Esophagus squamous epithelium (tissue), 5 donors: ENCODE measurements at regions not wholly inside any gene's neighbourhood (a gene's known extent, or its start where the extent isn't known, plus 50 kb on each side); places are given as distances from the start of the nearest gene placed in this dataset.

Source experiments
- DNase-seq: peaks from one replicate; lab custom pipeline; 2025; lab: John Stamatoyannopoulos, UW
- H3K27ac ChIP-seq, 4 donors: fragments of 200-600 bp; sonication (generic); one replicate each; pipeline ENCODE4 v1.5.1; 2016 to 2019; ENCODE audit warnings: mild to moderate bottlenecking in 1 of 4
- H3K27me3 ChIP-seq, 4 donors: fragments of 200-600 bp; sonication (generic); 1 replicate in 3 of 4; 2 replicates in 1 of 4; pipeline versions ENCODE4 v1.5.1 to v1.6.0; 2017 to 2021; ENCODE audit warnings: antibody characterized with exemption in 1 of 4
- H3K36me3 ChIP-seq, 3 donors: fragments of 200-600 bp; sonication (generic); one replicate each; pipeline ENCODE4 v1.5.1; 2016 to 2019
- H3K4me1 ChIP-seq, 3 donors: fragments of 200-600 bp; sonication (generic); one replicate each; pipeline ENCODE4 v1.5.1; 2017 to 2019
- H3K4me3 ChIP-seq, 4 donors: fragments of 200-600 bp; sonication (generic); 1 replicate in 3 of 4; 2 replicates in 1 of 4; pipeline ENCODE4 v1.5.1; 2016 to 2019; ENCODE audit warnings: mild to moderate bottlenecking in 2 of 4, moderate library complexity in 1 of 4
- H3K9me3 ChIP-seq, 3 donors: fragments of 200-600 bp; sonication (generic); one replicate each; pipeline ENCODE4 v1.5.1; 2016 to 2019
- POLR2A ChIP-seq, 4 donors: fragments of 450-650 bp; IDR thresholded peaks; one replicate each; pipeline ENCODE4 v1.6.1; 2017; ENCODE audit warnings: antibody characterized with exemption in 4 of 4, mild to moderate bottlenecking in 4 of 4, moderate library complexity in 3 of 4
- WGBS, 2 donors: methylation state at CpG; one replicate each; pipeline ENCODE4 v1.1.5; 2018; 5-methylcytosine and 5-hydroxymethylcytosine counted together
- intact Hi-C: fragments of 100-400 bp; cut with DNase I; formaldehyde crosslinking; loops from one replicate; pipeline ENCODE4 v1.15.0; 2022
- TF ChIP-seq, protein P1 (sequence below), 6 experiments: fragments of 450-650 bp in 4 of 6; fragments of 200-600 bp in 2 of 6; sonication (generic) in 2 of 6; IDR thresholded peaks; one replicate each; pipeline ENCODE4 v1.5.1; 2016 to 2019; ENCODE audit warnings: antibody characterized with exemption in 6 of 6, mild to moderate bottlenecking in 4 of 6, moderate library complexity in 4 of 6
- donor health status: DM: yes; HTN: yes; CAD: no.

DNA sequence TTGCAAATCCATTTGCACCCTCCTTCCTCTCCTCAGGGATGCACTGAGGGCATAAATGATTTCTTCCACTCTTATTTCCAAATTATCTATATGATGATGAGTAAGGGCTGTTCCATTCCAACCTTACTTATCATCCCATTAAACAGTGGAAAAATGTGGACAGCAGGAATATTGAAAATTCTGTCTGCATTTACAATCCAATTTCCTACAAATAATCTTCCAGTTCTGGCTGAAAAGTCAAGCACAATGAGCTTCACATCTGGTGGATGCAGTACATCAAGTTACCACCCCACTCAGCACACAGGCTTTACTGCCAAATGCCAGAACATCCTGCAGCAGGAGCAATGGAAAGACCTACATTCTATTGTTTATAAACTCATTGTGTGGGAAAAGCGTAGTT, 345.0 kb upstream of the STEAP1 start:
- WGBS, 2 donors = 50 to 67% methylated on average over 1 of the region's 1 CpG
- no peaks in the 10 kb centered on the region for H3K36me3 ChIP-seq
- H3K27me3 ChIP-seq = no peaks in the 10 kb centered on the region
- H3K9me3 ChIP-seq = peaks cover 0 to 11% (median 0%) of the 10 kb centered on the region in 3 donors
- H3K4me1 ChIP-seq = no peaks in the 10 kb centered on the region
- no peak overlapping the region for H3K4me3 ChIP-seq
- H3K27ac ChIP-seq = no peak overlapping the region
- intact Hi-C loops = no loop called here
- no peak for DNase-seq
- no peak for TF ChIP-seq POLR2A (IDR thresholded peaks at IDR 0.05)
- TF ChIP-seq, protein P1, sequence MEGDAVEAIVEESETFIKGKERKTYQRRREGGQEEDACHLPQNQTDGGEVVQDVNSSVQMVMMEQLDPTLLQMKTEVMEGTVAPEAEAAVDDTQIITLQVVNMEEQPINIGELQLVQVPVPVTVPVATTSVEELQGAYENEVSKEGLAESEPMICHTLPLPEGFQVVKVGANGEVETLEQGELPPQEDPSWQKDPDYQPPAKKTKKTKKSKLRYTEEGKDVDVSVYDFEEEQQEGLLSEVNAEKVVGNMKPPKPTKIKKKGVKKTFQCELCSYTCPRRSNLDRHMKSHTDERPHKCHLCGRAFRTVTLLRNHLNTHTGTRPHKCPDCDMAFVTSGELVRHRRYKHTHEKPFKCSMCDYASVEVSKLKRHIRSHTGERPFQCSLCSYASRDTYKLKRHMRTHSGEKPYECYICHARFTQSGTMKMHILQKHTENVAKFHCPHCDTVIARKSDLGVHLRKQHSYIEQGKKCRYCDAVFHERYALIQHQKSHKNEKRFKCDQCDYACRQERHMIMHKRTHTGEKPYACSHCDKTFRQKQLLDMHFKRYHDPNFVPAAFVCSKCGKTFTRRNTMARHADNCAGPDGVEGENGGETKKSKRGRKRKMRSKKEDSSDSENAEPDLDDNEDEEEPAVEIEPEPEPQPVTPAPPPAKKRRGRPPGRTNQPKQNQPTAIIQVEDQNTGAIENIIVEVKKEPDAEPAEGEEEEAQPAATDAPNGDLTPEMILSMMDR (IDR thresholded peaks at IDR 0.05) = no peak

DNA sequence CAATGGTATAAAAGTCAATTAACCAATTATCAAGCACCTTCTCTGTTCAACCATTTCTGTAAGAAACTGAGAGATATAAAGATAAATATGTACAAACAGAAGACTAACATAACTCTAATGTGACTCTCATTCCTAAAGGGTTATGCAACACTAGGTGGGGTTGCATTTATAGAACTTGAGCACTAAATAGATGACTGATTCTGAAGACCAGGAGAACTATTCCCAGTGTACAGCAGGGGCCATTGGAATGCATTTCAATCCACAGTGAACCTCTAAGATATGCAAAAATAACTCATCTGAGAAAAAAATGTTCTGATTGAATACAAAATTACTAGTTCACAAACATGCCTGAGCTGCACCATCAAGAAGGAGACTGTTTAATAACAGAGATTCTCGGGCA, 341.2 kb upstream of the STEAP1 start:
- intact Hi-C loops = no loop called here
- Histone ChIP-seq H3K4me1 (no peaks in the 10 kb centered on the region), H3K9me3 (peaks cover 0 to 5% (median 0%) of the 10 kb centered on the region in 3 donors), H3K36me3 (no peaks in the 10 kb centered on the region), H3K27ac (no peak overlapping the region), H3K27me3 (no peaks in the 10 kb centered on the region), H3K4me3 (no peak overlapping the region)
- 54 to 83% methylated on average over 1 of the region's 1 CpG for WGBS, 2 donors
- no peak for TF ChIP-seq POLR2A (IDR thresholded peaks at IDR 0.05)
- TF ChIP-seq, protein P1 (IDR thresholded peaks at IDR 0.05) = no peak
- no peak for DNase-seq

- no peak overlapping the region for H3K4me3 ChIP-seq
- TF ChIP-seq, protein P1 (IDR thresholded peaks at IDR 0.05) = no peak
- no peak for TF ChIP-seq POLR2A (IDR thresholded peaks at IDR 0.05)
- H3K9me3 ChIP-seq = no peaks in the 10 kb centered on the region
- intact Hi-C loops = no loop called here
- no peak for DNase-seq
- H3K36me3 ChIP-seq = no peaks in the 10 kb centered on the region
- H3K4me1 ChIP-seq = no peaks in the 10 kb centered on the region
- 47 to 54% methylated on average over 1 of the region's 1 CpG for WGBS, 2 donors
- no peaks in the 10 kb centered on the region for H3K27me3 ChIP-seq
- no peak overlapping the region for H3K27ac ChIP-seq
These were observed 328.1 kb upstream of the STEAP1 start for GRCh38 chr7:89826121-89826520.

- Histone ChIP-seq H3K9me3 (no peaks in the 10 kb centered on the region), H3K4me3 (no peak overlapping the region), H3K36me3 (no peaks in the 10 kb centered on the region), H3K27me3 (no peaks in the 10 kb centered on the region), H3K27ac (no peak overlapping the region), H3K4me1 (no peaks in the 10 kb centered on the region)
- DNase-seq = no peak
- TF ChIP-seq POLR2A (IDR thresholded peaks at IDR 0.05) = no peak
- TF ChIP-seq, protein P1 (IDR thresholded peaks at IDR 0.05) = no peak
- intact Hi-C loops = no loop called here
These were observed 327.7 kb upstream of the STEAP1 start for GRCh38 chr7:89826557-89826956.

- intact Hi-C loops = no loop called here
- Histone ChIP-seq H3K27ac (no peak overlapping the region), H3K4me3 (no peak overlapping the region), H3K4me1 (no peaks in the 10 kb centered on the region), H3K27me3 (no peaks in the 10 kb centered on the region), H3K9me3 (no peaks in the 10 kb centered on the region), H3K36me3 (no peaks in the 10 kb centered on the region)
- no peak for DNase-seq
- TF ChIP-seq POLR2A (IDR thresholded peaks at IDR 0.05) = no peak
- TF ChIP-seq, protein P1 (IDR thresholded peaks at IDR 0.05) = no peak
- 0 to 13% methylated on average over 1 of the region's 1 CpG for WGBS, 2 donors
These were observed 316.8 kb upstream of the STEAP1 start for GRCh38 chr7:89837515-89837914.
